GM19372 (cell line): ENCODE measurements at regions not wholly inside any gene's neighbourhood (a gene's known extent, or its start where the extent isn't known, plus 50 kb on each side); places are given as distances from the start of the nearest gene placed in this dataset.
"Not testable (repeated sequence)": the region's sequence is repeated elsewhere in the genome, so short reads cannot be mapped to it uniquely, and the experiment has no call there.

Experiments
- ATAC-seq: cut with Tn5 transposase; IDR thresholded peaks from one replicate; pipeline ENCODE4 v1.9.1; 2021; ENCODE audit warnings: mild to moderate bottlenecking, low read depth, moderate library complexity; ENCODE audit not compliant: unreplicated experiment

- ATAC-seq: no peak
These were observed 718.2 kb downstream of the SEMA5A start for GRCh38 chr5:8827696-8828095.

GRCh38 chr5:8828596-8829322 lies 717.1 kb downstream of the SEMA5A start:
- ATAC-seq: no peak

- no peak for ATAC-seq
These were observed 716.4 kb downstream of the SEMA5A start for GRCh38 chr5:8829323-8830029.

- ATAC-seq: no peak
These were observed 714.6 kb downstream of the SEMA5A start for GRCh38 chr5:8831251-8831650.

GRCh38 chr5:8831854-8832253 lies 714.0 kb downstream of the SEMA5A start:
- ATAC-seq: no peak

- no peak for ATAC-seq
These were observed 706.4 kb downstream of the SEMA5A start for GRCh38 chr5:8839361-8840055.

- ATAC-seq: no peak
These were observed 705.6 kb downstream of the SEMA5A start for GRCh38 chr5:8840237-8840636.

- not testable (repeated sequence) for ATAC-seq
These were observed 705.1 kb downstream of the SEMA5A start for GRCh38 chr5:8840746-8841145.

GRCh38 chr5:8842971-8843551 lies 702.8 kb downstream of the SEMA5A start:
- ATAC-seq: no peak

GRCh38 chr5:8843771-8844170 lies 702.1 kb downstream of the SEMA5A start:
- no peak for ATAC-seq

- no peak for ATAC-seq
These were observed 701.7 kb downstream of the SEMA5A start for GRCh38 chr5:8844206-8844605.

GRCh38 chr5:8844847-8845246 lies 701.0 kb downstream of the SEMA5A start:
- ATAC-seq: no peak

- no peak for ATAC-seq
These were observed 700.6 kb downstream of the SEMA5A start for GRCh38 chr5:8845296-8845695.

GRCh38 chr5:8848366-8848765 lies 697.5 kb downstream of the SEMA5A start:
- ATAC-seq: no peak

GRCh38 chr5:8848997-8849594 lies 696.8 kb downstream of the SEMA5A start:
- ATAC-seq: no peak

GRCh38 chr5:8851101-8851500 lies 694.8 kb downstream of the SEMA5A start:
- no peak for ATAC-seq

- ATAC-seq: no peak
These were observed 688.8 kb downstream of the SEMA5A start for GRCh38 chr5:8857051-8857450.

GRCh38 chr5:8861764-8862163 lies 684.1 kb downstream of the SEMA5A start:
- ATAC-seq: no peak

GRCh38 chr5:8864053-8864452 lies 681.8 kb downstream of the SEMA5A start:
- no peak for ATAC-seq

GRCh38 chr5:8865266-8865665 lies 680.6 kb downstream of the SEMA5A start:
- no peak for ATAC-seq
